Ovary (tissue), 7 donors: ENCODE measurements at regions not wholly inside any gene's neighbourhood (a gene's known extent, or its start where the extent isn't known, plus 50 kb on each side); places are given as distances from the start of the nearest gene placed in this dataset.

Source experiments
- DNase-seq, 5 donors: peaks; one replicate each; pipeline ENCODE4 v3.0.0-alpha.2; 2019 to 2020
- H3K27ac ChIP-seq, 2 donors: fragments of 200-600 bp; one replicate each; pipeline versions ENCODE4 v1.5.1 to v1.8.0; 2019 to 2022
- H3K27me3 ChIP-seq: fragments of 200-600 bp; one replicate; pipeline ENCODE4 v1.8.0; 2022
- H3K36me3 ChIP-seq: fragments of 200-600 bp; sonication (generic); one replicate; pipeline ENCODE4 v1.5.1; 2019
- H3K4me1 ChIP-seq: one replicate; pipeline ENCODE4 v1.8.1; 2013; ENCODE audit warnings: mild to moderate bottlenecking, moderate library complexity; ENCODE audit not compliant: insufficient read depth
- H3K4me3 ChIP-seq: fragments of 200-600 bp; sonication (generic); one replicate; pipeline ENCODE4 v1.5.1; 2017
- H3K9me3 ChIP-seq, 2 donors: fragments of 200-600 bp in 1 of 2; sonication (generic) in 1 of 2; one replicate each; pipeline versions ENCODE4 v1.5.1 to v1.8.1; 2013 to 2019; ENCODE audit warnings: mild to moderate bottlenecking in 1 of 2, moderate library complexity in 1 of 2
- CTCF ChIP-seq, 3 donors: fragments of 450-650 bp in 2 of 3; fragments of 200-600 bp in 1 of 3; IDR thresholded peaks; one replicate each; pipeline versions ENCODE4 v1.5.1 to v1.8.0; 2016 to 2022; ENCODE audit warnings: antibody characterized with exemption in 3 of 3, mild to moderate bottlenecking in 1 of 3
- EP300 ChIP-seq: sonication (generic); formaldehyde crosslinking; IDR thresholded peaks from one replicate; pipeline ENCODE4 v1.6.1; 2017; ENCODE audit warnings: antibody characterized with exemption
- POLR2A ChIP-seq: fragments of 450-650 bp; IDR thresholded peaks from one replicate; pipeline ENCODE4 v1.6.1; 2017; ENCODE audit warnings: antibody characterized with exemption, mild to moderate bottlenecking, moderate library complexity
- WGBS, 3 donors: extraction: QIAGEN DNeasy Blood & Tissue Kit in 1 of 3; methylation state at CpG; one replicate each; pipeline versions ENCODE4 v1.1.5 to v1.1.7; 2013 to 2017; 5-methylcytosine and 5-hydroxymethylcytosine counted together
- intact Hi-C, 4 donors: fragments of 100-400 bp; cut with DNase I; formaldehyde crosslinking; loops; one replicate each; pipeline versions ENCODE4 v1.11.0 to v1.15.1; 2022 to 2023
- donor health status: DM: no; HTN: no; CAD: no; lungs with moderate emphysema.
- donor health status: DM: no; HTN: no; CAD: no.
- donor health status: Bipolar disorder and iron deficiency.
- donor health status: DM: no; HTN: no; CAD: no.
- donor health status: DM: yes; HTN: yes; CAD: no.

- intact Hi-C loops = no loop called here
- no peak overlapping the region for H3K27ac ChIP-seq
Measured at GRCh38 chr4:184329235-184329634, 111.6 kb upstream of the ENPP6 start.

GRCh38 chr4:184328022-184328736, 110.5 kb upstream of the ENPP6 start:
- 85 to 88% (median 87%) methylated on average over 7 of the region's 7 CpGs for WGBS, 3 donors
- TF ChIP-seq POLR2A (no peak), CTCF (IDR thresholded peaks at IDR 0.05) (no peak), EP300 (no peak)
- intact Hi-C loops = no loop called here
- Histone ChIP-seq H3K4me1 (peaks cover 2% of the 10 kb centered on the region), H3K36me3 (no peaks in the 10 kb centered on the region), H3K27ac (no peak overlapping the region), H3K27me3 (no peaks in the 10 kb centered on the region), H3K4me3 (no peak overlapping the region), H3K9me3 (no peaks in the 10 kb centered on the region)
- DNase-seq = no peak

More at GRCh38 chr4:184329235-184329634, 111.6 kb upstream of the ENPP6 start:
- H3K9me3 ChIP-seq = no peaks in the 10 kb centered on the region
- no peaks in the 10 kb centered on the region for H3K27me3 ChIP-seq
- H3K36me3 ChIP-seq = no peaks in the 10 kb centered on the region
- WGBS, 3 donors = 80 to 89% (median 81%) methylated on average over 9 of the region's 9 CpGs
- no peak overlapping the region for H3K4me3 ChIP-seq
- peaks cover 2% of the 10 kb centered on the region for H3K4me1 ChIP-seq
- TF ChIP-seq POLR2A (no peak), CTCF (IDR thresholded peaks at IDR 0.05) (no peak), EP300 (no peak)
- no peak for DNase-seq

- Histone ChIP-seq H3K4me1 (no peaks in the 10 kb centered on the region), H3K36me3 (no peaks in the 10 kb centered on the region), H3K27me3 (no peaks in the 10 kb centered on the region), H3K27ac (no peak overlapping the region), H3K9me3 (no peaks in the 10 kb centered on the region), H3K4me3 (no peak overlapping the region)
- intact Hi-C loops = no loop called here
- 75 to 81% (median 79%) methylated on average over 6 of the region's 6 CpGs for WGBS, 3 donors
- no peak for TF ChIP-seq EP300
- no peak for TF ChIP-seq POLR2A
- TF ChIP-seq CTCF (IDR thresholded peaks at IDR 0.05) = no peak
- DNase-seq = no peak
Measured at GRCh38 chr4:184324939-184325477, 107.3 kb upstream of the ENPP6 start.

GRCh38 chr4:184322328-184323025, 104.8 kb upstream of the ENPP6 start:
- H3K27me3 ChIP-seq = no peaks in the 10 kb centered on the region
- DNase-seq = no peak
- no peak overlapping the region for H3K27ac ChIP-seq
- no peaks in the 10 kb centered on the region for H3K9me3 ChIP-seq
- H3K4me3 ChIP-seq = no peak overlapping the region
- H3K4me1 ChIP-seq = no peaks in the 10 kb centered on the region
- intact Hi-C loops = no loop called here
- 93 to 99% (median 93%) methylated on average over 2 of the region's 2 CpGs for WGBS, 3 donors
- H3K36me3 ChIP-seq = no peaks in the 10 kb centered on the region
- no peak for TF ChIP-seq CTCF (IDR thresholded peaks at IDR 0.05)
- TF ChIP-seq POLR2A = no peak
- TF ChIP-seq EP300 = no peak
